H1 (cell line): ENCODE measurements at regions not wholly inside any gene's neighbourhood (a gene's known extent, or its start where the extent isn't known, plus 50 kb on each side); places are given as distances from the start of the nearest gene placed in this dataset.

Source experiments
- KDM1A ChIP-seq: fragments of 200-600, 300-600 bp; sonication (generic); IDR thresholded peaks from 2 replicates; pipeline ENCODE4 v1.7.1; 2016; ENCODE audit warnings: mild to moderate bottlenecking, low read length, borderline replicate concordance
- POLR2A ChIP-seq, 2 experiments: IDR thresholded peaks; 1 replicate in 1 of 2; 2 replicates in 1 of 2; pipeline ENCODE4 v1.6.1; 2011; ENCODE audit warnings: low read depth in 2 of 2, low read length in 2 of 2, mild to moderate bottlenecking in 2 of 2; ENCODE audit errors: control extremely low read depth in 1 of 2
- TAF1 ChIP-seq: IDR thresholded peaks from 2 replicates; pipeline ENCODE4 v1.6.1; 2011; ENCODE audit warnings: mild to moderate bottlenecking, low read depth, low read length
- TBP ChIP-seq: IDR thresholded peaks from 2 replicates; pipeline ENCODE4 v1.6.1; 2011; ENCODE audit warnings: low read depth, low read length, improper control_type of control experiment
- TF ChIP-seq, protein P1 (sequence below): IDR thresholded peaks from 2 replicates; pipeline ENCODE4 v1.6.1; 2011; ENCODE audit warnings: low read depth, mild to moderate bottlenecking, low read length; ENCODE audit not compliant: insufficient read depth

GRCh38 chr2:183696028-183696427 lies 571.8 kb downstream of the NUP35 start:
- no peak for TF ChIP-seq POLR2A (IDR thresholded peaks at IDR 0.05; ENCODE audit: control extremely low read depth in 1 of 2, low read depth in 2 of 2, low read length in 2 of 2)
- no peak for TF ChIP-seq TBP
- TF ChIP-seq, protein P1, sequence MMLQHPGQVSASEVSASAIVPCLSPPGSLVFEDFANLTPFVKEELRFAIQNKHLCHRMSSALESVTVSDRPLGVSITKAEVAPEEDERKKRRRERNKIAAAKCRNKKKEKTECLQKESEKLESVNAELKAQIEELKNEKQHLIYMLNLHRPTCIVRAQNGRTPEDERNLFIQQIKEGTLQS, result no peak
- no peak for TF ChIP-seq TAF1
- TF ChIP-seq KDM1A, result no peak
